ENCODE measurements at regions not wholly inside any gene's neighbourhood (a gene's known extent, or its start where the extent isn't known, plus 50 kb on each side); places are given as distances from the start of the nearest gene placed in this dataset.
"Not testable (repeated sequence)": the region's sequence is repeated elsewhere in the genome, so short reads cannot be mapped to it uniquely, and the experiment has no call there.

- no peaks in the 10 kb centered on the region for H3K4me1 ChIP-seq
- no peaks in the 10 kb centered on the region for H3K36me3 Mint-ChIP-seq (ENCODE audit: insufficient read depth, unreplicated experiment)
Observed at GRCh38 chr5:25090275-25090674, 445.5 kb upstream of the CDH10 start.

GRCh38 chr5:25088689-25089088 is 443.9 kb upstream of the CDH10 start:
- BruUV-seq (replicated peaks); H3K9me3 ChIP-seq; H3K27me3 ChIP-seq (replicated peaks; ENCODE audit: control insufficient read depth, insufficient read depth, low read length); H3K4me3 ChIP-seq (ENCODE audit: low read depth, low read length); POLR2A ChIA-PET; H3K36me3 Mint-ChIP-seq (ENCODE audit: insufficient read depth, unreplicated experiment); CTCF ChIA-PET; H3K27me3 Mint-ChIP-seq (ENCODE audit: insufficient read depth, unreplicated experiment); H3K9me3 Mint-ChIP-seq (ENCODE audit: unreplicated experiment); H3K4me1 ChIP-seq; H3K4me1 Mint-ChIP-seq (ENCODE audit: low read depth, unreplicated experiment); H3K27ac Mint-ChIP-seq (ENCODE audit: unreplicated experiment); H3K36me3 ChIP-seq (ENCODE audit: control insufficient read depth, insufficient read depth, low read length); intact Hi-C loops (cut with micrococcal nuclease; ENCODE audit: unreplicated experiment); H3K4me3 Mint-ChIP-seq (ENCODE audit: unreplicated experiment); DNase-seq: not testable (repeated sequence)

More at GRCh38 chr5:25090275-25090674, 445.5 kb upstream of the CDH10 start:
- Mint-ChIP-seq H3K4me1 (ENCODE audit: low read depth, unreplicated experiment) (no peaks in the 10 kb centered on the region), H3K27me3 (ENCODE audit: insufficient read depth, unreplicated experiment) (no peaks in the 10 kb centered on the region), H3K4me3 (ENCODE audit: unreplicated experiment) (no peak overlapping the region), H3K9me3 (ENCODE audit: unreplicated experiment) (no peaks in the 10 kb centered on the region), H3K27ac (ENCODE audit: unreplicated experiment) (no peak overlapping the region)
- no peak for TF ChIP-seq CTCF (IDR thresholded peaks at IDR 0.05; ENCODE audit: insufficient read depth in 1 of 2, low read depth in 1 of 2, low read length in 1 of 2, severe bottlenecking in 1 of 2, unreplicated experiment in 1 of 2)
- intact Hi-C loops (cut with micrococcal nuclease; ENCODE audit: unreplicated experiment): no loop called here
- ChIA-PET CTCF (no interaction called here), POLR2A (no interaction called here)
- H3K9me3 ChIP-seq: no peaks in the 10 kb centered on the region
- DNase-seq: no peak
- no peak overlapping the region for H3K4me3 ChIP-seq (ENCODE audit: low read depth, low read length)
- no TSS peak for BruUV-seq (replicated peaks)
- no peaks in the 10 kb centered on the region for H3K36me3 ChIP-seq (ENCODE audit: control insufficient read depth, insufficient read depth, low read length)
- no peaks in the 10 kb centered on the region for H3K27me3 ChIP-seq (replicated peaks; ENCODE audit: control insufficient read depth, insufficient read depth, low read length)

- H3K27me3 Mint-ChIP-seq (ENCODE audit: insufficient read depth, unreplicated experiment); H3K9me3 Mint-ChIP-seq (ENCODE audit: unreplicated experiment); BruUV-seq (replicated peaks); H3K4me1 Mint-ChIP-seq (ENCODE audit: low read depth, unreplicated experiment); POLR2A ChIA-PET; H3K36me3 ChIP-seq (ENCODE audit: control insufficient read depth, insufficient read depth, low read length); H3K27me3 ChIP-seq (replicated peaks; ENCODE audit: control insufficient read depth, insufficient read depth, low read length); DNase-seq; H3K27ac Mint-ChIP-seq (ENCODE audit: unreplicated experiment); H3K4me1 ChIP-seq; H3K9me3 ChIP-seq; H3K36me3 Mint-ChIP-seq (ENCODE audit: insufficient read depth, unreplicated experiment); CTCF ChIA-PET; intact Hi-C loops (cut with micrococcal nuclease; ENCODE audit: unreplicated experiment): not testable (repeated sequence)
- H3K4me3 Mint-ChIP-seq (ENCODE audit: unreplicated experiment): peak overlapping the region; percentile 65
- H3K4me3 ChIP-seq (ENCODE audit: low read depth, low read length): peak overlapping the region; percentile 10; the same call in 1 of the 2 replicates
Observed at GRCh38 chr5:25083261-25083660, 438.5 kb upstream of the CDH10 start.

GRCh38 chr5:25066239-25066638 is 421.5 kb upstream of the CDH10 start:
- H3K4me3 Mint-ChIP-seq (ENCODE audit: unreplicated experiment): no peak overlapping the region
- CTCF ChIA-PET: no interaction called here
- POLR2A ChIA-PET: no interaction called here
- no peaks in the 10 kb centered on the region for H3K9me3 ChIP-seq
- DNase-seq: no peak
- H3K9me3 Mint-ChIP-seq (ENCODE audit: unreplicated experiment): no peaks in the 10 kb centered on the region
- H3K4me1 ChIP-seq: no peaks in the 10 kb centered on the region
- H3K27me3 Mint-ChIP-seq (ENCODE audit: insufficient read depth, unreplicated experiment): no peaks in the 10 kb centered on the region
- no peak overlapping the region for H3K4me3 ChIP-seq (ENCODE audit: low read depth, low read length)
- H3K27ac Mint-ChIP-seq (ENCODE audit: unreplicated experiment): no peak overlapping the region
- H3K27me3 ChIP-seq (replicated peaks; ENCODE audit: control insufficient read depth, insufficient read depth, low read length): no peaks in the 10 kb centered on the region
- intact Hi-C loops (cut with micrococcal nuclease; ENCODE audit: unreplicated experiment): no loop called here
- no peaks in the 10 kb centered on the region for H3K4me1 Mint-ChIP-seq (ENCODE audit: low read depth, unreplicated experiment)
- no peaks in the 10 kb centered on the region for H3K36me3 Mint-ChIP-seq (ENCODE audit: insufficient read depth, unreplicated experiment)
- no peak for TF ChIP-seq CTCF (IDR thresholded peaks at IDR 0.05; ENCODE audit: insufficient read depth in 1 of 2, low read depth in 1 of 2, low read length in 1 of 2, severe bottlenecking in 1 of 2, unreplicated experiment in 1 of 2)
- BruUV-seq (replicated peaks): no TSS peak
- H3K36me3 ChIP-seq (ENCODE audit: control insufficient read depth, insufficient read depth, low read length): no peaks in the 10 kb centered on the region
